ENCODE measurements at regions not wholly inside any gene's neighbourhood (a gene's known extent, or its start where the extent isn't known, plus 50 kb on each side); places are given as distances from the start of the nearest gene placed in this dataset.

DNA sequence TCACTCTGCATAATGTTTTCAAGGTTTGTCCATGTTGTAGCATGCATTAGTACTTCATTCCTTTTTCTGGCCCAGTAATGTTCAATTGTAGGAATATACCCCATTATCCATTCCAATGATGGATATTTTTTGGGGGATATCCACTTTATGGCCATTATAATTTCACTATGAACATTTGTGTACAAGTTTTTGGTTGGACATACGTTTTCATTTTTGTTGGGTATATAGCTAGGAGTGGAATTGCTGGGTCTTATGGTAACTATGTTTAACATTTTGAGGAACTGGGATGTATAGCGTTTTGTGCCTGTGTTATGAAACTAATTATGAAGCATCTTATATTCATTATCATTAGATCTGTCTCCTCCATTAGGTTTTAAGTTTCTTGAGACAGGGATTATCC is 191.6 kb downstream of the TM9SF2 start:
- Histone ChIP-seq H3K4me2 (no peak overlapping the region), H3K4me3 (no peak overlapping the region), H3K79me2 (ENCODE audit: low read depth) (no peaks in the 10 kb centered on the region), H3K9me2 (ENCODE audit: insufficient read depth) (no peaks in the 10 kb centered on the region), H3K36me3 (ENCODE audit: low read depth) (no peaks in the 10 kb centered on the region), H4K20me1 (ENCODE audit: insufficient read depth) (no peaks in the 10 kb centered on the region), H2AFZ (no peak overlapping the region), H3K9me3 (ENCODE audit: insufficient read depth, low read depth) (no peaks in the 10 kb centered on the region), H3K4me1 (replicated peaks; ENCODE audit: insufficient read depth) (peaks cover 3% of the 10 kb centered on the region; the same call in 1 of the 2 replicates), H3K27me3 (ENCODE audit: insufficient read depth, low read depth) (no peaks in the 10 kb centered on the region), H3K27ac (no peak overlapping the region), H3F3A (ENCODE audit: insufficient read depth, low read depth) (no peaks in the 10 kb centered on the region; the same call in 1 of the 2 replicates)
- TF ChIP-seq EZH2 (IDR thresholded peaks at IDR 0.05; ENCODE audit: low read depth) = no peak
- TF ChIP-seq, protein P1, sequence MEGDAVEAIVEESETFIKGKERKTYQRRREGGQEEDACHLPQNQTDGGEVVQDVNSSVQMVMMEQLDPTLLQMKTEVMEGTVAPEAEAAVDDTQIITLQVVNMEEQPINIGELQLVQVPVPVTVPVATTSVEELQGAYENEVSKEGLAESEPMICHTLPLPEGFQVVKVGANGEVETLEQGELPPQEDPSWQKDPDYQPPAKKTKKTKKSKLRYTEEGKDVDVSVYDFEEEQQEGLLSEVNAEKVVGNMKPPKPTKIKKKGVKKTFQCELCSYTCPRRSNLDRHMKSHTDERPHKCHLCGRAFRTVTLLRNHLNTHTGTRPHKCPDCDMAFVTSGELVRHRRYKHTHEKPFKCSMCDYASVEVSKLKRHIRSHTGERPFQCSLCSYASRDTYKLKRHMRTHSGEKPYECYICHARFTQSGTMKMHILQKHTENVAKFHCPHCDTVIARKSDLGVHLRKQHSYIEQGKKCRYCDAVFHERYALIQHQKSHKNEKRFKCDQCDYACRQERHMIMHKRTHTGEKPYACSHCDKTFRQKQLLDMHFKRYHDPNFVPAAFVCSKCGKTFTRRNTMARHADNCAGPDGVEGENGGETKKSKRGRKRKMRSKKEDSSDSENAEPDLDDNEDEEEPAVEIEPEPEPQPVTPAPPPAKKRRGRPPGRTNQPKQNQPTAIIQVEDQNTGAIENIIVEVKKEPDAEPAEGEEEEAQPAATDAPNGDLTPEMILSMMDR (conservative IDR thresholded peaks at IDR 0.05) = no peak
- ChIA-PET POLR2A (ENCODE audit: unreplicated experiment) (no interaction called here), CTCF (no interaction called here)
- BruUV-seq (replicated peaks) = no TSS peak
- intact Hi-C loops (cut with micrococcal nuclease; ENCODE audit: unreplicated experiment) = no loop called here
- DNase-seq = no peak

DNA sequence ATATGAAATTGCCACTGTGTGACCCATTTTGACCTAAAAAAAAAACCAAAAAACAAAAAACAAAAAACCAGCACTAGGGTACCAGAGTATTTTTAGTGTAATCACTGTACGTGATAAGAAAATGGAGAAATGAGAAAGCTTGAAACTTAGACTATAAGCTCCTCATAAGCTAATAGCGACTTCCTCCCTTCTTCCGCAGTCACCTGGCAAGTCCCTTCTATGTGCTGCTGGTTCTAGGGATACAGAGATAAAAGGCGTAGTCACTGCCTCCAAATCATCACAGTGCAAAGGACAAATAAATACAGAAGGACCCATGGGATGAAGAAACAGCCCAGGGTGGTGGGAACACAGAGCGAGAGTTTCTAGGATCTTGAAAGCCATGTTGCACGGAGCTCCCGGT is 190.3 kb downstream of the TM9SF2 start:
- no peaks in the 10 kb centered on the region for H3K36me3 ChIP-seq (ENCODE audit: low read depth)
- no peak for DNase-seq
- H3K4me2 ChIP-seq = no peak overlapping the region
- H3K9me2 ChIP-seq (ENCODE audit: insufficient read depth) = no peaks in the 10 kb centered on the region
- BruUV-seq (replicated peaks) = no TSS peak
- intact Hi-C loops (cut with micrococcal nuclease; ENCODE audit: unreplicated experiment) = no loop called here
- no peak overlapping the region for H3K4me3 ChIP-seq
- TF ChIP-seq, protein P1 (conservative IDR thresholded peaks at IDR 0.05) = no peak
- no peak for TF ChIP-seq EZH2 (IDR thresholded peaks at IDR 0.05; ENCODE audit: low read depth)
- H3K27ac ChIP-seq = no peak overlapping the region
- H3K79me2 ChIP-seq (ENCODE audit: low read depth) = no peaks in the 10 kb centered on the region
- H2AFZ ChIP-seq = no peak overlapping the region
- no peaks in the 10 kb centered on the region for H4K20me1 ChIP-seq (ENCODE audit: insufficient read depth)
- no peaks in the 10 kb centered on the region for H3K9me3 ChIP-seq (ENCODE audit: insufficient read depth, low read depth)
- no peaks in the 10 kb centered on the region for H3K27me3 ChIP-seq (ENCODE audit: insufficient read depth, low read depth)
- peaks cover 9% of the 10 kb centered on the region for H3K4me1 ChIP-seq (replicated peaks; ENCODE audit: insufficient read depth)
- CTCF ChIA-PET = no interaction called here
- H3F3A ChIP-seq (ENCODE audit: insufficient read depth, low read depth) = no peaks in the 10 kb centered on the region; the same call in 1 of the 2 replicates
- POLR2A ChIA-PET (ENCODE audit: unreplicated experiment) = no interaction called here

DNA sequence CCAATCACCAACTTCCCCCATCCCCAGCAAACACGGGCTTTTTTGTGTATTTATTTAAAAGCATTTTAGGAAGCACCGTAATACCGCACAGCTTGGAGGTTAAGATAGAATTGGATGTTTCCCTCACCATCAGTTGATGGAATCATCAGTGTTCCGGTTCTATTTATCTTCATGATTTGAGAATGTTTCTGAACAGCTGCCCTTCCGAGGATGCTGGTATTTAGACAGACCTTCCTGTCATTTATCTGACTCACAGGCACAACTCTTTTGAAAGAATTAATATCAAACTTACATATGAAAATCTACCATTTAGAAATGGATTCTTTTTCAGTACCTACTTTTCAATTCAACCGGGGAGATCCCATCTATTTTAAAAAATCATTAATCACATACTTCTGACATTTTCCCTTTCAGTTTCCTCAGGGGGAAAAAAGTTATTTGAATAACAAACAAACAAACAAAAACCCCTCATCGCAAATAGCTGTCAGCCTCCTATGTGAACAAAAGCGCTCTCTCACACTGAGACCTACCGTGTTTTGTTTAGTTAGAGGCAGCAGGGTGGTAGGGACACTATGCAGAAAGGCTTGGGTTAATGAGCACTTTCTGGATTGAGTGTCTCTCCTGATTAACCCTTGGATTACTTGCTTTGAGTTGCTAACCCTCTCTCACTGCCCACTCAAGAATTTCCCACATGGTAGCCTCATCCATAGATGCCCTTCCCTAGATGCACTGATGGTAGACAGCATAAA is 189.3 kb downstream of the TM9SF2 start:
- ChIA-PET CTCF (no interaction called here), POLR2A (ENCODE audit: unreplicated experiment) (no interaction called here)
- no peaks in the 10 kb centered on the region for H3K36me3 ChIP-seq (ENCODE audit: low read depth)
- no peak overlapping the region for H3K27ac ChIP-seq
- no peak for DNase-seq
- H3K79me2 ChIP-seq (ENCODE audit: low read depth) = no peaks in the 10 kb centered on the region
- TF ChIP-seq, protein P1 (conservative IDR thresholded peaks at IDR 0.05) = no peak
- no peak for TF ChIP-seq EZH2 (IDR thresholded peaks at IDR 0.05; ENCODE audit: low read depth)
- intact Hi-C loops (cut with micrococcal nuclease; ENCODE audit: unreplicated experiment) = no loop called here
- no peaks in the 10 kb centered on the region for H3K9me3 ChIP-seq (ENCODE audit: insufficient read depth, low read depth)
- H3F3A ChIP-seq (ENCODE audit: insufficient read depth, low read depth) = no peaks in the 10 kb centered on the region; the same call in 1 of the 2 replicates
- no peak overlapping the region for H3K4me2 ChIP-seq
- no peaks in the 10 kb centered on the region for H4K20me1 ChIP-seq (ENCODE audit: insufficient read depth)
- no peak overlapping the region for H2AFZ ChIP-seq
- no peak overlapping the region for H3K4me3 ChIP-seq
- no peaks in the 10 kb centered on the region for H3K9me2 ChIP-seq (ENCODE audit: insufficient read depth)
- H3K27me3 ChIP-seq (ENCODE audit: insufficient read depth, low read depth) = no peaks in the 10 kb centered on the region
- BruUV-seq (replicated peaks) = no TSS peak
- H3K4me1 ChIP-seq (replicated peaks; ENCODE audit: insufficient read depth) = peaks cover 9% of the 10 kb centered on the region
